Stimulated activated memory B cell treated with anti-CD40 and anti-IgM and Interleukin-4, amounts not matched to agents 10 μg/mL and 1 μg/mL and 100 μg/mL, for 72 hours (primary cell): ENCODE measurements at regions not wholly inside any gene's neighbourhood (a gene's known extent, or its start where the extent isn't known, plus 50 kb on each side); places are given as distances from the start of the nearest gene placed in this dataset.
"Not testable (repeated sequence)": the region's sequence is repeated elsewhere in the genome, so short reads cannot be mapped to it uniquely, and the experiment has no call there.

ENCODE experiments used
- ATAC-seq: fragments of 150-1000 bp; cut with Tn5 transposase; 2 replicates; pipeline ENCODE4 v1.10.0; 2021
- H3K27ac Mint-ChIP-seq: one replicate; pipeline ENCODE4 v1.8.0; 2022; ENCODE audit warnings: mild to moderate bottlenecking, mixed read lengths
- H3K27me3 Mint-ChIP-seq: one replicate; pipeline ENCODE4 v1.8.0; 2022; ENCODE audit warnings: mixed read lengths
- H3K36me3 Mint-ChIP-seq: one replicate; pipeline ENCODE4 v1.8.0; 2022; ENCODE audit warnings: mixed read lengths
- H3K4me1 Mint-ChIP-seq: one replicate; pipeline ENCODE4 v1.8.0; 2022; ENCODE audit warnings: mixed read lengths
- H3K4me3 Mint-ChIP-seq: one replicate; pipeline ENCODE4 v1.8.0; 2022; ENCODE audit warnings: mild to moderate bottlenecking, moderate library complexity, mixed read lengths
- H3K9me3 Mint-ChIP-seq: one replicate; pipeline ENCODE4 v1.8.0; 2022; ENCODE audit warnings: mixed read lengths

GRCh38 chr6:44734886-44735629, 347.6 kb downstream of the CDC5L start:
- H3K36me3 Mint-ChIP-seq: no peaks in the 10 kb centered on the region
- peak; percentile 13 for ATAC-seq
- no peaks in the 10 kb centered on the region for H3K9me3 Mint-ChIP-seq
- H3K4me1 Mint-ChIP-seq: peaks cover 27% of the 10 kb centered on the region
- H3K27me3 Mint-ChIP-seq: peaks cover 5% of the 10 kb centered on the region
- H3K4me3 Mint-ChIP-seq: no peak overlapping the region
- no peak overlapping the region for H3K27ac Mint-ChIP-seq

GRCh38 chr6:44735630-44735963, 348.1 kb downstream of the CDC5L start:
- H3K36me3 Mint-ChIP-seq: no peaks in the 10 kb centered on the region
- peak; percentile 68 for ATAC-seq
- peaks cover 10% of the 10 kb centered on the region for H3K27me3 Mint-ChIP-seq
- H3K4me3 Mint-ChIP-seq: no peak overlapping the region
- no peaks in the 10 kb centered on the region for H3K9me3 Mint-ChIP-seq
- H3K27ac Mint-ChIP-seq: no peak overlapping the region
- H3K4me1 Mint-ChIP-seq: peaks cover 27% of the 10 kb centered on the region

GRCh38 chr6:44737341-44737740, 349.8 kb downstream of the CDC5L start:
- H3K4me1 Mint-ChIP-seq: peaks cover 27% of the 10 kb centered on the region
- H3K9me3 Mint-ChIP-seq: no peaks in the 10 kb centered on the region
- peaks cover 18% of the 10 kb centered on the region for H3K27me3 Mint-ChIP-seq
- no peak overlapping the region for H3K4me3 Mint-ChIP-seq
- peak overlapping the region; percentile 16 for H3K27ac Mint-ChIP-seq
- no peak for ATAC-seq
- H3K36me3 Mint-ChIP-seq: no peaks in the 10 kb centered on the region

- Mint-ChIP-seq H3K27ac (peak overlapping the region; percentile 16), H3K4me1 (peaks cover 27% of the 10 kb centered on the region), H3K9me3 (no peaks in the 10 kb centered on the region)
Measured at GRCh38 chr6:44737829-44738528, 350.5 kb downstream of the CDC5L start.

GRCh38 chr6:44738601-44739146, 351.2 kb downstream of the CDC5L start:
- peak overlapping the region; percentile 16 for H3K27ac Mint-ChIP-seq
- peaks cover 27% of the 10 kb centered on the region for H3K4me1 Mint-ChIP-seq
- H3K27me3 Mint-ChIP-seq: peaks cover 18% of the 10 kb centered on the region
- H3K4me3 Mint-ChIP-seq: no peak overlapping the region
- H3K36me3 Mint-ChIP-seq: no peaks in the 10 kb centered on the region
- ATAC-seq: peak; percentile 62
- H3K9me3 Mint-ChIP-seq: no peaks in the 10 kb centered on the region

More at GRCh38 chr6:44737829-44738528, 350.5 kb downstream of the CDC5L start:
- H3K36me3 Mint-ChIP-seq: no peaks in the 10 kb centered on the region
- ATAC-seq: peak; percentile 54
- no peak overlapping the region for H3K4me3 Mint-ChIP-seq
- H3K27me3 Mint-ChIP-seq: peaks cover 18% of the 10 kb centered on the region

- Mint-ChIP-seq H3K4me3 (no peak overlapping the region), H3K4me1 (peaks cover 27% of the 10 kb centered on the region), H3K9me3 (no peaks in the 10 kb centered on the region), H3K36me3 (no peaks in the 10 kb centered on the region), H3K27ac (peak overlapping the region; percentile 16), H3K27me3 (peaks cover 18% of the 10 kb centered on the region)
- no peak for ATAC-seq
Measured at GRCh38 chr6:44739181-44739580, 351.7 kb downstream of the CDC5L start.

GRCh38 chr6:44740566-44741120, 353.1 kb downstream of the CDC5L start:
- peaks cover 3% of the 10 kb centered on the region for H3K9me3 Mint-ChIP-seq
- peaks cover 21% of the 10 kb centered on the region for H3K4me1 Mint-ChIP-seq
- no peak overlapping the region for H3K4me3 Mint-ChIP-seq
- H3K27me3 Mint-ChIP-seq: peaks cover 18% of the 10 kb centered on the region
- no peaks in the 10 kb centered on the region for H3K36me3 Mint-ChIP-seq
- H3K27ac Mint-ChIP-seq: no peak overlapping the region
- ATAC-seq: no peak

GRCh38 chr6:44742201-44742600, 354.7 kb downstream of the CDC5L start:
- Mint-ChIP-seq H3K36me3 (no peaks in the 10 kb centered on the region), H3K9me3 (peaks cover 3% of the 10 kb centered on the region), H3K4me1 (peaks cover 16% of the 10 kb centered on the region), H3K4me3 (no peak overlapping the region), H3K27me3 (peaks cover 18% of the 10 kb centered on the region), H3K27ac (no peak overlapping the region)
- no peak for ATAC-seq

- peaks cover 10% of the 10 kb centered on the region for H3K4me1 Mint-ChIP-seq
- H3K4me3 Mint-ChIP-seq: no peak overlapping the region
- no peaks in the 10 kb centered on the region for H3K36me3 Mint-ChIP-seq
- H3K9me3 Mint-ChIP-seq: peaks cover 3% of the 10 kb centered on the region
- H3K27me3 Mint-ChIP-seq: peaks cover 18% of the 10 kb centered on the region
- no peak overlapping the region for H3K27ac Mint-ChIP-seq
- no peak for ATAC-seq
Measured at GRCh38 chr6:44742828-44743372, 355.4 kb downstream of the CDC5L start.

- not testable (repeated sequence) for H3K4me1 Mint-ChIP-seq, H3K9me3 Mint-ChIP-seq, H3K4me3 Mint-ChIP-seq, H3K36me3 Mint-ChIP-seq, H3K27ac Mint-ChIP-seq, ATAC-seq, H3K27me3 Mint-ChIP-seq
Measured at GRCh38 chr6:44760116-44760515, 372.6 kb downstream of the CDC5L start.

GRCh38 chr6:44761046-44761445, 373.5 kb downstream of the CDC5L start:
- Mint-ChIP-seq H3K36me3 (no peaks in the 10 kb centered on the region), H3K9me3 (peaks cover 7% of the 10 kb centered on the region), H3K27me3 (no peaks in the 10 kb centered on the region), H3K4me3 (no peak overlapping the region), H3K27ac (no peak overlapping the region), H3K4me1 (no peaks in the 10 kb centered on the region)
- ATAC-seq: no peak

GRCh38 chr6:44762496-44762895, 375.0 kb downstream of the CDC5L start:
- ATAC-seq: no peak
- no peak overlapping the region for H3K27ac Mint-ChIP-seq
- H3K9me3 Mint-ChIP-seq: peaks cover 7% of the 10 kb centered on the region
- no peak overlapping the region for H3K4me3 Mint-ChIP-seq
- peaks cover under 1% of the 10 kb centered on the region for H3K27me3 Mint-ChIP-seq
- no peaks in the 10 kb centered on the region for H3K4me1 Mint-ChIP-seq
- no peaks in the 10 kb centered on the region for H3K36me3 Mint-ChIP-seq

GRCh38 chr6:44771647-44772415, 384.3 kb downstream of the CDC5L start:
- peaks cover 9% of the 10 kb centered on the region for H3K9me3 Mint-ChIP-seq
- no peaks in the 10 kb centered on the region for H3K4me1 Mint-ChIP-seq
- no peaks in the 10 kb centered on the region for H3K36me3 Mint-ChIP-seq
- no peak for ATAC-seq
- no peak overlapping the region for H3K27ac Mint-ChIP-seq
- peaks cover 36% of the 10 kb centered on the region for H3K27me3 Mint-ChIP-seq
- no peak overlapping the region for H3K4me3 Mint-ChIP-seq

GRCh38 chr6:44772838-44773237, 385.3 kb downstream of the CDC5L start:
- no peaks in the 10 kb centered on the region for H3K4me1 Mint-ChIP-seq
- no peak overlapping the region for H3K4me3 Mint-ChIP-seq
- peaks cover 32% of the 10 kb centered on the region for H3K27me3 Mint-ChIP-seq
- H3K36me3 Mint-ChIP-seq: no peaks in the 10 kb centered on the region
- H3K9me3 Mint-ChIP-seq: peaks cover 9% of the 10 kb centered on the region
- ATAC-seq: no peak
- H3K27ac Mint-ChIP-seq: no peak overlapping the region

GRCh38 chr6:44775121-44775520, 387.6 kb downstream of the CDC5L start:
- Mint-ChIP-seq H3K27me3 (peaks cover 15% of the 10 kb centered on the region), H3K36me3 (no peaks in the 10 kb centered on the region), H3K9me3 (peaks cover 9% of the 10 kb centered on the region), H3K4me1 (peaks cover 11% of the 10 kb centered on the region), H3K4me3 (no peak overlapping the region), H3K27ac (no peak overlapping the region)
- no peak for ATAC-seq
